Osteoblast (primary cell): ENCODE measurements at regions not wholly inside any gene's neighbourhood (a gene's known extent, or its start where the extent isn't known, plus 50 kb on each side); places are given as distances from the start of the nearest gene placed in this dataset.

Experiments used
- DNase-seq: peaks from one replicate; pipeline ENCODE4 v3.0.0; 2011; ENCODE audit warnings: low spot score, mixed read lengths; ENCODE audit not compliant: insufficient read length; ENCODE audit errors: missing footprints
- H2AFZ ChIP-seq: 2 replicates; pipeline ENCODE4 v1.6.0; 2011; ENCODE audit warnings: mild to moderate bottlenecking, low read length
- H3K27ac ChIP-seq: 2 replicates; pipeline ENCODE4 v1.5.1; 2011; ENCODE audit warnings: mild to moderate bottlenecking, low read depth, low read length, moderate library complexity
- H3K27me3 ChIP-seq: 2 replicates; pipeline ENCODE4 v1.6.0; 2012; ENCODE audit warnings: mild to moderate bottlenecking, control low read depth, inconsistent platforms, low read length, moderate library complexity; ENCODE audit not compliant: insufficient read depth
- H3K36me3 ChIP-seq: 2 replicates; pipeline ENCODE4 v1.5.1; 2011; ENCODE audit warnings: mild to moderate bottlenecking, low read length, control low read depth, moderate library complexity; ENCODE audit not compliant: insufficient read depth
- H3K4me1 ChIP-seq: 2 replicates; pipeline ENCODE4 v1.5.1; 2011; ENCODE audit warnings: mild to moderate bottlenecking, low read length, control low read depth, moderate library complexity; ENCODE audit not compliant: insufficient read depth
- H3K4me2 ChIP-seq: 2 replicates; pipeline ENCODE4 v1.6.0; 2011; ENCODE audit warnings: mild to moderate bottlenecking, low read length; ENCODE audit not compliant: insufficient read depth
- H3K4me3 ChIP-seq: fragments of 200-600 bp; sonication (generic); 3 replicates; pipeline ENCODE4 v1.5.1; 2012; ENCODE audit warnings: mild to moderate bottlenecking, low read length, inconsistent platforms; ENCODE audit not compliant: insufficient read depth
- H3K79me2 ChIP-seq: 2 replicates; pipeline ENCODE4 v1.6.0; 2012; ENCODE audit warnings: mild to moderate bottlenecking, low read length, control low read depth, inconsistent platforms; ENCODE audit not compliant: insufficient read depth
- H3K9me3 ChIP-seq: 2 replicates; pipeline ENCODE4 v1.5.1; 2011; ENCODE audit warnings: low read depth, low read length, control low read depth
- H4K20me1 ChIP-seq: 2 replicates; pipeline ENCODE4 v1.6.0; 2012; ENCODE audit warnings: mild to moderate bottlenecking, low read length, control low read depth; ENCODE audit not compliant: insufficient read depth
- TF ChIP-seq, protein P1 (sequence below): IDR thresholded peaks from 2 replicates; pipeline ENCODE4 v1.5.1; 2011; ENCODE audit warnings: mild to moderate bottlenecking, low read depth, low read length, moderate library complexity; ENCODE audit errors: extremely low read depth

DNA sequence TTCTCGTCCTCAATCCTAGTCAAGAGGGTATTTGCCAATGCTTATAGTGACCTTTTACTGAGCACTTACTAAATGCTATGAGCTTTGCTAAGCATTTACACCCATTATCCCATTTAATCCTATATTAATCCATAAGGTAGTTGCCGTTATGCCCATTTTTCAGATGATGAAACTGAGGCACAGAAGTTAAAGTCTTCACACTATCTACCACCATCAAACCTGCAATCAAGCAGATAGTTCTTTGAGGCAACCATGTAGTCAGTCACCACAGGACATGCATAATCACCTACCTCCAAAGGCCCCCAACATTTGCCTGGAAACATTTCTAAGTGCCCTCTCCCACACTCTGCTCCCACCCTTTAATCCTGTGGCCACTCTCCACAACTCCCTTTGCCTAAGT is 149.6 kb downstream of the LY86 start:
- Histone ChIP-seq H3K4me2 (no peak overlapping the region), H2AFZ (no peak overlapping the region), H3K4me1 (peaks cover 4% of the 10 kb centered on the region), H3K27me3 (peaks cover 3% of the 10 kb centered on the region), H3K4me3 (no peak overlapping the region), H3K36me3 (no peaks in the 10 kb centered on the region), H4K20me1 (no peaks in the 10 kb centered on the region), H3K27ac (no peak overlapping the region), H3K9me3 (no peaks in the 10 kb centered on the region), H3K79me2 (no peaks in the 10 kb centered on the region)
- no peak for DNase-seq
- TF ChIP-seq, protein P1, sequence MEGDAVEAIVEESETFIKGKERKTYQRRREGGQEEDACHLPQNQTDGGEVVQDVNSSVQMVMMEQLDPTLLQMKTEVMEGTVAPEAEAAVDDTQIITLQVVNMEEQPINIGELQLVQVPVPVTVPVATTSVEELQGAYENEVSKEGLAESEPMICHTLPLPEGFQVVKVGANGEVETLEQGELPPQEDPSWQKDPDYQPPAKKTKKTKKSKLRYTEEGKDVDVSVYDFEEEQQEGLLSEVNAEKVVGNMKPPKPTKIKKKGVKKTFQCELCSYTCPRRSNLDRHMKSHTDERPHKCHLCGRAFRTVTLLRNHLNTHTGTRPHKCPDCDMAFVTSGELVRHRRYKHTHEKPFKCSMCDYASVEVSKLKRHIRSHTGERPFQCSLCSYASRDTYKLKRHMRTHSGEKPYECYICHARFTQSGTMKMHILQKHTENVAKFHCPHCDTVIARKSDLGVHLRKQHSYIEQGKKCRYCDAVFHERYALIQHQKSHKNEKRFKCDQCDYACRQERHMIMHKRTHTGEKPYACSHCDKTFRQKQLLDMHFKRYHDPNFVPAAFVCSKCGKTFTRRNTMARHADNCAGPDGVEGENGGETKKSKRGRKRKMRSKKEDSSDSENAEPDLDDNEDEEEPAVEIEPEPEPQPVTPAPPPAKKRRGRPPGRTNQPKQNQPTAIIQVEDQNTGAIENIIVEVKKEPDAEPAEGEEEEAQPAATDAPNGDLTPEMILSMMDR = no peak

DNA sequence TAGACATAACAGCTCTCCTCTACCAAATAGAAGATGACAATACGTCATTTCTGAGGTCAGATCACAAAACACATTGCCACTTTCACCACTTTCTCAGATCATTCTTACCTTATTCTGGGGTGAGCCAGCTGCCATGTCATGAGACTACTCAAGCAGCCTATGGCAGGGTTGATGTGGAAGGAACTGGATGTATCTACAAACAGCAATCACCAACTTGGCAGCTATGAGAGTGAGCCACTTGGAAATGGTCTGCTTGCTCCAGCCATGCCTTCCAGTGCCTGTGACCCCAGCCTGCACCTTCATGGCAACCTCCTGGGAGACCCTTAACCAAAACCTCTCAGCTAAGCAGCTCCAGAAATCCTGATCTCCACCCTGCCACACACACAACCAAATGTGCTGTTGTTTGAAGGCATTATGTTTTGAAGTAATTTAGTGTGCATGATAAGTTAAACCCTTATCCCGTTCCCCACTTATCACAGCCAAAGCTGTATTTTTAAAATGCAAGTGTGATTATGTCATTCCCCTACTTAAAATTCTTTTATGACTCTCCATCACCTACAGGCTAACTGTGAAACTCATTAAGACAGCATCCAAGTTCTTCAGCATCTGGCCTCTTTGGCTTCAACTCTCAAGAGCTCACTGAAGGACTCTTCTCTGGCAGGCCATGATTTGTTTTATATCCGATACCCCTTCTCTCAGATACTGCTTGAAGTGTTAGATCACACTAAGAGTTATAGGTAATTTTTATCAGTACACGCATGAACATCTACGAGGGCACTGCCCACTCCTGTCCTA is 150.6 kb downstream of the LY86 start:
- Histone ChIP-seq H3K79me2 (no peaks in the 10 kb centered on the region), H3K27me3 (peaks cover 3% of the 10 kb centered on the region), H4K20me1 (no peaks in the 10 kb centered on the region), H3K9me3 (no peaks in the 10 kb centered on the region), H3K36me3 (no peaks in the 10 kb centered on the region), H3K27ac (no peak overlapping the region), H3K4me2 (no peak overlapping the region), H2AFZ (no peak overlapping the region), H3K4me1 (peaks cover 4% of the 10 kb centered on the region), H3K4me3 (no peak overlapping the region)
- no peak for DNase-seq
- TF ChIP-seq, protein P1 = no peak

- Histone ChIP-seq H3K9me3 (no peaks in the 10 kb centered on the region), H3K4me1 (peaks cover 4% of the 10 kb centered on the region), H2AFZ (no peak overlapping the region), H3K27me3 (peaks cover 3% of the 10 kb centered on the region), H3K27ac (no peak overlapping the region), H4K20me1 (no peaks in the 10 kb centered on the region), H3K79me2 (no peaks in the 10 kb centered on the region), H3K36me3 (no peaks in the 10 kb centered on the region), H3K4me2 (no peak overlapping the region), H3K4me3 (no peak overlapping the region)
- no peak for DNase-seq
- TF ChIP-seq, protein P1 = no peak
These were observed 152.1 kb downstream of the LY86 start for GRCh38 chr6:6740595-6740994.

DNA sequence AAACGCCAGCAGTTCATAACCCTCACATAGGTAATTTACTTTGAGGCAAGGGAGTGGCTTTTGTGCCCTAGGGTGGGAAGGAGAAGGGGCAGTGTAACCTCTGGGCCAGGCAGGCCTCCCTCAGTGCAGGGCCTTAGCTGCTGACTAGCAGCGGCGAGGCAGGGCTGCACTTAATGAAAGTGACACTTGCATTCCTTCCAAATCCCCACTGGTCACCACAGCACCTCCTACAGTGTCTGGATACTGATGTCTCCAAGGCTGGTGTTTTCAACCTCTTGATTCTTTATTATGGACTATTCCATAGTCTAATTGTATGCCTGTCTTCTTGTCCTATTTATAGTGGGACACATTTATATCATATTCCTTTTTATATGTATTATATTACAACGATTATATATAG is 152.7 kb downstream of the LY86 start:
- H4K20me1 ChIP-seq = no peaks in the 10 kb centered on the region
- H3K27ac ChIP-seq = no peak overlapping the region
- no peaks in the 10 kb centered on the region for H3K36me3 ChIP-seq
- no peaks in the 10 kb centered on the region for H3K79me2 ChIP-seq
- TF ChIP-seq, protein P1 = no peak
- H2AFZ ChIP-seq = no peak overlapping the region
- H3K4me2 ChIP-seq = no peak overlapping the region
- peaks cover 3% of the 10 kb centered on the region for H3K27me3 ChIP-seq
- H3K4me3 ChIP-seq = no peak overlapping the region
- H3K4me1 ChIP-seq = peaks cover 4% of the 10 kb centered on the region
- DNase-seq = no peak
- H3K9me3 ChIP-seq = no peaks in the 10 kb centered on the region
